Suprapubic skin (tissue), 4 donors: ENCODE measurements at regions not wholly inside any gene's neighbourhood (a gene's known extent, or its start where the extent isn't known, plus 50 kb on each side); places are given as distances from the start of the nearest gene placed in this dataset.

Experiments
- CTCF ChIP-seq, 2 donors: fragments of 200-600 bp in 1 of 2; fragments of 450-650 bp in 1 of 2; sonication (generic) in 1 of 2; IDR thresholded peaks; one replicate each; pipeline ENCODE4 v1.5.1; 2016 to 2019; ENCODE audit warnings: antibody characterized with exemption in 2 of 2, mild to moderate bottlenecking in 1 of 2, moderate library complexity in 1 of 2
- EP300 ChIP-seq: sonication (generic); formaldehyde crosslinking; IDR thresholded peaks from one replicate; pipeline ENCODE4 v1.6.1; 2017; ENCODE audit warnings: antibody characterized with exemption
- POLR2A ChIP-seq, 2 donors: fragments of 450-650 bp; IDR thresholded peaks; one replicate each; pipeline ENCODE4 v1.6.1; 2017; ENCODE audit warnings: antibody characterized with exemption in 2 of 2, mild to moderate bottlenecking in 2 of 2, moderate library complexity in 2 of 2
- POLR2AphosphoS5 ChIP-seq, 3 donors: sonication (generic); formaldehyde crosslinking; IDR thresholded peaks; one replicate each; pipeline ENCODE4 v1.6.1; 2017; ENCODE audit warnings: antibody characterized with exemption in 3 of 3

GRCh38 chr12:126316411-126316810 is 1251.2 kb downstream of the AACS start:
- no peak for TF ChIP-seq CTCF (IDR thresholded peaks at IDR 0.05)
- TF ChIP-seq POLR2AphosphoS5 (IDR thresholded peaks at IDR 0.05), result no peak
- no peak for TF ChIP-seq POLR2A (IDR thresholded peaks at IDR 0.05)
- TF ChIP-seq EP300, result no peak
